Osteocyte (in vitro differentiated cells): ENCODE measurements at regions not wholly inside any gene's neighbourhood (a gene's known extent, or its start where the extent isn't known, plus 50 kb on each side); places are given as distances from the start of the nearest gene placed in this dataset.
"Not testable (repeated sequence)": the region's sequence is repeated elsewhere in the genome, so short reads cannot be mapped to it uniquely, and the experiment has no call there.

Experiments used
- DNase-seq: peaks from one replicate; pipeline ENCODE4 v3.0.0; 2021; ENCODE audit warnings: mixed read lengths; ENCODE audit not compliant: unreplicated experiment; ENCODE audit errors: extremely low spot score
- H3K27ac Mint-ChIP-seq: one replicate; pipeline ENCODE4 v1.8.0; 2021; ENCODE audit warnings: mild to moderate bottlenecking, mixed read lengths; ENCODE audit not compliant: unreplicated experiment
- H3K27me3 Mint-ChIP-seq: one replicate; pipeline ENCODE4 v1.8.0; 2021; ENCODE audit warnings: mixed read lengths; ENCODE audit not compliant: unreplicated experiment
- H3K36me3 Mint-ChIP-seq: one replicate; pipeline ENCODE4 v1.8.0; 2021; ENCODE audit warnings: mixed read lengths; ENCODE audit not compliant: unreplicated experiment
- H3K4me1 Mint-ChIP-seq: one replicate; pipeline ENCODE4 v1.8.0; 2021; ENCODE audit warnings: mixed read lengths; ENCODE audit not compliant: unreplicated experiment
- H3K4me3 Mint-ChIP-seq: one replicate; pipeline ENCODE4 v1.8.0; 2021; ENCODE audit warnings: mild to moderate bottlenecking, moderate library complexity, mixed read lengths; ENCODE audit not compliant: unreplicated experiment
- H3K9me3 Mint-ChIP-seq: one replicate; pipeline ENCODE4 v1.8.0; 2021; ENCODE audit warnings: mixed read lengths; ENCODE audit not compliant: unreplicated experiment
- CTCF ChIP-seq: fragments of 200-600 bp; sonication (generic); IDR thresholded peaks from 2 replicates; pipeline ENCODE4 v1.5.0; 2021; ENCODE audit warnings: antibody characterized with exemption, mild to moderate bottlenecking, moderate library complexity

- H3K4me1 Mint-ChIP-seq = peaks cover 32% of the 10 kb centered on the region
- no peak for TF ChIP-seq CTCF
- no peak for DNase-seq
- H3K27ac Mint-ChIP-seq = no peak overlapping the region
- no peak overlapping the region for H3K4me3 Mint-ChIP-seq
- no peaks in the 10 kb centered on the region for H3K36me3 Mint-ChIP-seq
- H3K9me3 Mint-ChIP-seq = peaks cover 7% of the 10 kb centered on the region
- H3K27me3 Mint-ChIP-seq = no peaks in the 10 kb centered on the region
These were observed 860.4 kb downstream of the PLA2G4A start for GRCh38 chr1:187689129-187689528.

GRCh38 chr1:187691439-187691838 lies 862.7 kb downstream of the PLA2G4A start:
- TF ChIP-seq CTCF = no peak
- no peaks in the 10 kb centered on the region for H3K27me3 Mint-ChIP-seq
- DNase-seq = no peak
- no peaks in the 10 kb centered on the region for H3K36me3 Mint-ChIP-seq
- H3K4me1 Mint-ChIP-seq = peaks cover 21% of the 10 kb centered on the region
- no peak overlapping the region for H3K27ac Mint-ChIP-seq
- H3K4me3 Mint-ChIP-seq = no peak overlapping the region
- peaks cover 7% of the 10 kb centered on the region for H3K9me3 Mint-ChIP-seq

DNA sequence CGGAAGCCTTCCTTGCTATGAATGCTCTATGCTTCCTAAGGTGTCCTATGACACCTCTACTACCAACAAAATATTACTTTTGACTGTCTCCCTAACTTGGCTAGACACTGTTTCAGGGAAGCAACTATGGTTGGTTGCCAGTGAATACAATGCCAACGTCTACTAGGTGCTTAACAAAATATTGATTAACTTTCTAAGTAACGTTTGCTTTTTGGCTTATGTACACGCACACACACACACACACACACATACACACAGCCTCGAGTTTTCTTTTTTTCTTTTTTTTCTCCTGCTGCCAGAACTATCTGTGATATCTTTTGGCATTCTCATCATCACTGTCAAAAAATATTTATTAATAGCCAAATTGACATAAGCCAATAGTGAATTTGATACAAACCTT lies 864.0 kb downstream of the PLA2G4A start:
- no peak overlapping the region for H3K27ac Mint-ChIP-seq
- no peak for TF ChIP-seq CTCF
- no peak overlapping the region for H3K4me3 Mint-ChIP-seq
- H3K9me3 Mint-ChIP-seq = peaks cover 7% of the 10 kb centered on the region
- no peaks in the 10 kb centered on the region for H3K36me3 Mint-ChIP-seq
- H3K27me3 Mint-ChIP-seq = no peaks in the 10 kb centered on the region
- no peak for DNase-seq
- H3K4me1 Mint-ChIP-seq = peaks cover 21% of the 10 kb centered on the region

GRCh38 chr1:187696073-187696472 lies 867.3 kb downstream of the PLA2G4A start:
- H3K4me3 Mint-ChIP-seq = no peak overlapping the region
- H3K36me3 Mint-ChIP-seq = no peaks in the 10 kb centered on the region
- H3K27me3 Mint-ChIP-seq = no peaks in the 10 kb centered on the region
- H3K27ac Mint-ChIP-seq = no peak overlapping the region
- DNase-seq = no peak
- peaks cover 5% of the 10 kb centered on the region for H3K4me1 Mint-ChIP-seq
- no peaks in the 10 kb centered on the region for H3K9me3 Mint-ChIP-seq
- no peak for TF ChIP-seq CTCF

GRCh38 chr1:187703138-187704130 lies 874.7 kb downstream of the PLA2G4A start:
- H3K27ac Mint-ChIP-seq, H3K27me3 Mint-ChIP-seq, H3K36me3 Mint-ChIP-seq, H3K9me3 Mint-ChIP-seq, H3K4me3 Mint-ChIP-seq, H3K4me1 Mint-ChIP-seq, DNase-seq: not testable (repeated sequence)
